ENCODE measurements at regions not wholly inside any gene's neighbourhood (a gene's known extent, or its start where the extent isn't known, plus 50 kb on each side); places are given as distances from the start of the nearest gene placed in this dataset.
A peak's percentile ranks its signal among the peaks of the same experiment; 100 is the strongest.

GRCh38 chr20:7108929-7109328, 341.4 kb downstream of the BMP2 start:
- no peaks in the 10 kb centered on the region for H3K4me1 ChIP-seq (ENCODE audit: control insufficient read depth, insufficient read depth, low read length)
- BruUV-seq (replicated peaks) = no TSS peak
- H3K27ac ChIP-seq (ENCODE audit: low read length) = no peak overlapping the region
- ChIA-PET POLR2A (no interaction called here), CTCF (no interaction called here)
- TF ChIP-seq SIN3A (IDR thresholded peaks at IDR 0.05; ENCODE audit: borderline replicate concordance, insufficient read depth, low read depth, low read length) (no peak), REST (IDR thresholded peaks at IDR 0.05; ENCODE audit: insufficient read depth in 1 of 2, low read depth in 2 of 2, low read length in 1 of 2) (no peak), TCF7L2 (IDR thresholded peaks at IDR 0.05; ENCODE audit: low read depth, low read length) (no peak), POLR2AphosphoS5 (IDR thresholded peaks at IDR 0.05; ENCODE audit: low read depth, low read length) (no peak)
- TF ChIP-seq, protein P1, sequence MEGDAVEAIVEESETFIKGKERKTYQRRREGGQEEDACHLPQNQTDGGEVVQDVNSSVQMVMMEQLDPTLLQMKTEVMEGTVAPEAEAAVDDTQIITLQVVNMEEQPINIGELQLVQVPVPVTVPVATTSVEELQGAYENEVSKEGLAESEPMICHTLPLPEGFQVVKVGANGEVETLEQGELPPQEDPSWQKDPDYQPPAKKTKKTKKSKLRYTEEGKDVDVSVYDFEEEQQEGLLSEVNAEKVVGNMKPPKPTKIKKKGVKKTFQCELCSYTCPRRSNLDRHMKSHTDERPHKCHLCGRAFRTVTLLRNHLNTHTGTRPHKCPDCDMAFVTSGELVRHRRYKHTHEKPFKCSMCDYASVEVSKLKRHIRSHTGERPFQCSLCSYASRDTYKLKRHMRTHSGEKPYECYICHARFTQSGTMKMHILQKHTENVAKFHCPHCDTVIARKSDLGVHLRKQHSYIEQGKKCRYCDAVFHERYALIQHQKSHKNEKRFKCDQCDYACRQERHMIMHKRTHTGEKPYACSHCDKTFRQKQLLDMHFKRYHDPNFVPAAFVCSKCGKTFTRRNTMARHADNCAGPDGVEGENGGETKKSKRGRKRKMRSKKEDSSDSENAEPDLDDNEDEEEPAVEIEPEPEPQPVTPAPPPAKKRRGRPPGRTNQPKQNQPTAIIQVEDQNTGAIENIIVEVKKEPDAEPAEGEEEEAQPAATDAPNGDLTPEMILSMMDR (IDR thresholded peaks at IDR 0.05) = no peak
- H3K4me3 ChIP-seq (ENCODE audit: low read depth in 2 of 2, low read length in 2 of 2) = no peak overlapping the region
- no peaks in the 10 kb centered on the region for H3K27me3 ChIP-seq (ENCODE audit: control insufficient read depth, insufficient read depth, low read length)
- in situ Hi-C loops (cut with HindIII; ENCODE audit: low pct_unique_long_range_greater_than_20kb, low sequenced_read_pairs) = no loop called here
- no peak for ATAC-seq
- DNase-seq (ENCODE audit: low read depth, low spot score) = no peak
- H3K9me3 ChIP-seq (ENCODE audit: control insufficient read depth, insufficient read depth, low read depth, low read length) = no peaks in the 10 kb centered on the region
- intact Hi-C loops (cut with micrococcal nuclease; ENCODE audit: unreplicated experiment) = no loop called here
- H3K36me3 ChIP-seq (ENCODE audit: control insufficient read depth, insufficient read depth, low read length) = no peaks in the 10 kb centered on the region

- CTCF ChIA-PET = interaction anchor here (1.0 kb wide), 1 partner anchor 172 kb away, joined by 3 read pairs; no protein-coding TSS in a partner anchor
- no peak for TF ChIP-seq POLR2AphosphoS5 (IDR thresholded peaks at IDR 0.05; ENCODE audit: low read depth, low read length)
- TF ChIP-seq SIN3A (IDR thresholded peaks at IDR 0.05; ENCODE audit: borderline replicate concordance, insufficient read depth, low read depth, low read length) = no peak
- TF ChIP-seq, protein P1 (IDR thresholded peaks at IDR 0.05) = peak; percentile 61
- no peak for TF ChIP-seq REST (IDR thresholded peaks at IDR 0.05; ENCODE audit: insufficient read depth in 1 of 2, low read depth in 2 of 2, low read length in 1 of 2)
- TF ChIP-seq TCF7L2 (IDR thresholded peaks at IDR 0.05; ENCODE audit: low read depth, low read length) = no peak
These were observed 346.3 kb downstream of the BMP2 start for GRCh38 chr20:7113577-7114466.

More at GRCh38 chr20:7113577-7114466, 346.3 kb downstream of the BMP2 start:
- no peaks in the 10 kb centered on the region for H3K9me3 ChIP-seq (ENCODE audit: control insufficient read depth, insufficient read depth, low read depth, low read length)
- no peaks in the 10 kb centered on the region for H3K27me3 ChIP-seq (ENCODE audit: control insufficient read depth, insufficient read depth, low read length)
- no peak overlapping the region for H3K4me3 ChIP-seq (ENCODE audit: low read depth in 2 of 2, low read length in 2 of 2)
- in situ Hi-C loops (cut with HindIII; ENCODE audit: low pct_unique_long_range_greater_than_20kb, low sequenced_read_pairs) (no loop called here), intact Hi-C loops (cut with micrococcal nuclease; ENCODE audit: unreplicated experiment) (loop anchor here (10.0 kb wide), 1 partner anchor 171 kb away; no protein-coding TSS in a partner anchor)
- no TSS peak for BruUV-seq (replicated peaks)
- no peaks in the 10 kb centered on the region for H3K36me3 ChIP-seq (ENCODE audit: control insufficient read depth, insufficient read depth, low read length)
- H3K4me1 ChIP-seq (ENCODE audit: control insufficient read depth, insufficient read depth, low read length) = no peaks in the 10 kb centered on the region
- DNase-seq (ENCODE audit: low read depth, low spot score) (peak; percentile 18), ATAC-seq (peak; percentile 81)
- H3K27ac ChIP-seq (ENCODE audit: low read length) = no peak overlapping the region
- POLR2A ChIA-PET = no interaction called here

Measured in Panc1 (cell line).